ENCODE measurements at regions not wholly inside any gene's neighbourhood (a gene's known extent, or its start where the extent isn't known, plus 50 kb on each side); places are given as distances from the start of the nearest gene placed in this dataset.
A peak's percentile ranks its signal among the peaks of the same experiment; 100 is the strongest.

GRCh38 chr6:3990692-3991491 lies 88.0 kb downstream of the FAM217A start:
- H3K9me3 Mint-ChIP-seq, result no peaks in the 10 kb centered on the region
- peaks cover 12% of the 10 kb centered on the region for H3K4me1 Mint-ChIP-seq (ENCODE audit: low read depth)
- H3K27me3 Mint-ChIP-seq (ENCODE audit: low read depth), result no peaks in the 10 kb centered on the region
- H3K4me3 Mint-ChIP-seq, result no peak overlapping the region
- DNase-seq (peak; percentile 66), ATAC-seq (peak; percentile 92 to 94)
- H3K36me3 Mint-ChIP-seq (ENCODE audit: insufficient read depth), result peaks cover 6% of the 10 kb centered on the region

GRCh38 chr6:3991941-3992340 lies 87.0 kb downstream of the FAM217A start:
- ATAC-seq (no peak), DNase-seq (no peak)
- peaks cover 6% of the 10 kb centered on the region for H3K36me3 Mint-ChIP-seq (ENCODE audit: insufficient read depth)
- peaks cover 14% of the 10 kb centered on the region for H3K4me1 Mint-ChIP-seq (ENCODE audit: low read depth)
- no peak overlapping the region for H3K4me3 Mint-ChIP-seq
- no peaks in the 10 kb centered on the region for H3K27me3 Mint-ChIP-seq (ENCODE audit: low read depth)
- no peaks in the 10 kb centered on the region for H3K9me3 Mint-ChIP-seq

GRCh38 chr6:3996349-3996748 lies 82.6 kb downstream of the FAM217A start:
- H3K36me3 Mint-ChIP-seq (ENCODE audit: insufficient read depth), result no peaks in the 10 kb centered on the region
- no peaks in the 10 kb centered on the region for H3K9me3 Mint-ChIP-seq
- peaks cover 10% of the 10 kb centered on the region for H3K4me1 Mint-ChIP-seq (ENCODE audit: low read depth)
- H3K4me3 Mint-ChIP-seq, result no peak overlapping the region
- DNase-seq (no peak), ATAC-seq (no peak)
- H3K27me3 Mint-ChIP-seq (ENCODE audit: low read depth), result no peaks in the 10 kb centered on the region

- DNase-seq (no peak), ATAC-seq (no peak)
- H3K4me3 Mint-ChIP-seq, result no peak overlapping the region
- no peaks in the 10 kb centered on the region for H3K9me3 Mint-ChIP-seq
- H3K36me3 Mint-ChIP-seq (ENCODE audit: insufficient read depth), result no peaks in the 10 kb centered on the region
- peaks cover 9% of the 10 kb centered on the region for H3K4me1 Mint-ChIP-seq (ENCODE audit: low read depth)
- no peaks in the 10 kb centered on the region for H3K27me3 Mint-ChIP-seq (ENCODE audit: low read depth)
Observed at GRCh38 chr6:3997177-3997770, 81.7 kb downstream of the FAM217A start.

GRCh38 chr6:3999800-4000661 lies 78.9 kb downstream of the FAM217A start:
- peaks cover 5% of the 10 kb centered on the region for H3K36me3 Mint-ChIP-seq (ENCODE audit: insufficient read depth)

GRCh38 chr6:4004249-4004648 lies 74.7 kb downstream of the FAM217A start:
- H3K9me3 Mint-ChIP-seq, result no peaks in the 10 kb centered on the region
- no peak overlapping the region for H3K4me3 Mint-ChIP-seq
- DNase-seq (no peak), ATAC-seq (peak; percentile 23 to 58)
- peaks cover 20% of the 10 kb centered on the region for H3K4me1 Mint-ChIP-seq (ENCODE audit: low read depth)
- H3K36me3 Mint-ChIP-seq (ENCODE audit: insufficient read depth), result peaks cover 5% of the 10 kb centered on the region
- H3K27me3 Mint-ChIP-seq (ENCODE audit: low read depth), result no peaks in the 10 kb centered on the region

More at GRCh38 chr6:3999800-4000661, 78.9 kb downstream of the FAM217A start:
- Mint-ChIP-seq H3K27me3 (ENCODE audit: low read depth) (no peaks in the 10 kb centered on the region), H3K4me1 (ENCODE audit: low read depth) (peaks cover 16% of the 10 kb centered on the region), H3K9me3 (no peaks in the 10 kb centered on the region), H3K4me3 (no peak overlapping the region)
- ATAC-seq (no peak), DNase-seq (no peak)

- peaks cover 11% of the 10 kb centered on the region for H3K36me3 Mint-ChIP-seq (ENCODE audit: insufficient read depth)
- DNase-seq, result no peak
- H3K9me3 Mint-ChIP-seq, result no peaks in the 10 kb centered on the region
- no peaks in the 10 kb centered on the region for H3K27me3 Mint-ChIP-seq (ENCODE audit: low read depth)
- H3K4me3 Mint-ChIP-seq, result no peak overlapping the region
- ATAC-seq, result peak; percentile 44 to 66
- peaks cover 53% of the 10 kb centered on the region for H3K4me1 Mint-ChIP-seq (ENCODE audit: low read depth)
Observed at GRCh38 chr6:4008324-4009047, 70.5 kb downstream of the FAM217A start.

GRCh38 chr6:4009486-4009885 lies 69.5 kb downstream of the FAM217A start:
- H3K36me3 Mint-ChIP-seq (ENCODE audit: insufficient read depth), result peaks cover 7% of the 10 kb centered on the region
- no peaks in the 10 kb centered on the region for H3K27me3 Mint-ChIP-seq (ENCODE audit: low read depth)
- H3K4me3 Mint-ChIP-seq, result no peak overlapping the region
- ATAC-seq, result no peak
- H3K4me1 Mint-ChIP-seq (ENCODE audit: low read depth), result peaks cover 55% of the 10 kb centered on the region
- no peak for DNase-seq
- no peaks in the 10 kb centered on the region for H3K9me3 Mint-ChIP-seq

GRCh38 chr6:4010048-4010447 lies 68.9 kb downstream of the FAM217A start:
- ATAC-seq (no peak), DNase-seq (no peak)
- H3K4me1 Mint-ChIP-seq (ENCODE audit: low read depth), result peaks cover 58% of the 10 kb centered on the region
- H3K36me3 Mint-ChIP-seq (ENCODE audit: insufficient read depth), result peaks cover 9% of the 10 kb centered on the region
- H3K9me3 Mint-ChIP-seq, result no peaks in the 10 kb centered on the region
- no peak overlapping the region for H3K4me3 Mint-ChIP-seq
- no peaks in the 10 kb centered on the region for H3K27me3 Mint-ChIP-seq (ENCODE audit: low read depth)

GRCh38 chr6:4010689-4011090 lies 68.2 kb downstream of the FAM217A start:
- H3K4me1 Mint-ChIP-seq (ENCODE audit: low read depth), result peaks cover 61% of the 10 kb centered on the region
- H3K27me3 Mint-ChIP-seq (ENCODE audit: low read depth), result no peaks in the 10 kb centered on the region
- H3K4me3 Mint-ChIP-seq, result peak overlapping the region; percentile 42
- ATAC-seq (peak; percentile 66 to 78), DNase-seq (no peak)
- H3K36me3 Mint-ChIP-seq (ENCODE audit: insufficient read depth), result peaks cover 9% of the 10 kb centered on the region
- H3K9me3 Mint-ChIP-seq, result no peaks in the 10 kb centered on the region

GRCh38 chr6:4012826-4013225 lies 66.1 kb downstream of the FAM217A start:
- Mint-ChIP-seq H3K4me1 (ENCODE audit: low read depth) (peaks cover 73% of the 10 kb centered on the region), H3K36me3 (ENCODE audit: insufficient read depth) (peaks cover 9% of the 10 kb centered on the region), H3K27me3 (ENCODE audit: low read depth) (no peaks in the 10 kb centered on the region), H3K9me3 (no peaks in the 10 kb centered on the region), H3K4me3 (no peak overlapping the region)
- no peak for DNase-seq
- ATAC-seq, result no peak

GRCh38 chr6:4017058-4017739 lies 61.7 kb downstream of the FAM217A start:
- Mint-ChIP-seq H3K27me3 (ENCODE audit: low read depth) (no peaks in the 10 kb centered on the region), H3K36me3 (ENCODE audit: insufficient read depth) (peaks cover 8% of the 10 kb centered on the region), H3K4me1 (ENCODE audit: low read depth) (peaks cover 67% of the 10 kb centered on the region), H3K4me3 (peak overlapping the region; percentile 90), H3K9me3 (no peaks in the 10 kb centered on the region)
- DNase-seq (no peak), ATAC-seq (no peak)

GRCh38 chr6:4017834-4018170 lies 61.1 kb downstream of the FAM217A start:
- no peaks in the 10 kb centered on the region for H3K9me3 Mint-ChIP-seq
- no peaks in the 10 kb centered on the region for H3K27me3 Mint-ChIP-seq (ENCODE audit: low read depth)
- ATAC-seq (no peak), DNase-seq (no peak)
- H3K36me3 Mint-ChIP-seq (ENCODE audit: insufficient read depth), result peaks cover 12% of the 10 kb centered on the region
- peak overlapping the region; percentile 90 for H3K4me3 Mint-ChIP-seq
- H3K4me1 Mint-ChIP-seq (ENCODE audit: low read depth), result peaks cover 66% of the 10 kb centered on the region

All from activated T-cell treated with anti-CD3 and anti-CD28 coated beads, Interleukin-2, amount 50 U/mL, for 4 hours (primary cell).